HL-60 (cell line): ENCODE measurements at regions not wholly inside any gene's neighbourhood (a gene's known extent, or its start where the extent isn't known, plus 50 kb on each side); places are given as distances from the start of the nearest gene placed in this dataset.

Experiments
- DNase-seq, 2 experiments: peaks; one replicate each; pipeline ENCODE4 v3.0.0-alpha.2; 2010 to 2020; ENCODE audit warnings: low read depth in 1 of 2, low spot score in 1 of 2
- H3K27ac ChIP-seq: fragments of 250-450 bp; sonication (Bioruptor Pico); replicated peaks from 2 replicates; pipeline ENCODE4 v1.5.1; 2020; ENCODE audit warnings: mild to moderate bottlenecking, moderate library complexity
- H3K27me3 ChIP-seq: fragments of 250-450 bp; sonication (Bioruptor Pico); 2 replicates; pipeline ENCODE4 v1.5.1; 2021; ENCODE audit warnings: mild to moderate bottlenecking, moderate library complexity; ENCODE audit not compliant: insufficient read depth, poor library complexity, severe bottlenecking
- H3K4me3 ChIP-seq: replicated peaks from 2 replicates; pipeline ENCODE4 v1.5.1; 2011; ENCODE audit warnings: mild to moderate bottlenecking, control low read depth, low read length; ENCODE audit not compliant: insufficient read depth
- CTCF ChIP-seq: IDR thresholded peaks from one replicate; pipeline ENCODE4 v1.5.1; 2011; ENCODE audit warnings: low read length, control low read depth, inconsistent platforms; ENCODE audit not compliant: insufficient read depth
- GABPA ChIP-seq: IDR thresholded peaks from 2 replicates; pipeline ENCODE4 v1.6.1; 2012; ENCODE audit warnings: low read depth
- POLR2AphosphoS5 ChIP-seq: IDR thresholded peaks from 2 replicates; pipeline ENCODE4 v1.6.1; 2012; ENCODE audit warnings: low read depth
- REST ChIP-seq: IDR thresholded peaks from 2 replicates; pipeline ENCODE4 v1.6.1; 2012; ENCODE audit warnings: low read depth; ENCODE audit not compliant: insufficient replicate concordance
- SPI1 ChIP-seq: IDR thresholded peaks from 2 replicates; pipeline ENCODE4 v1.6.1; 2012; ENCODE audit warnings: low read depth, mild to moderate bottlenecking, borderline replicate concordance

- H3K27me3 ChIP-seq = no peaks in the 10 kb centered on the region
- TF ChIP-seq POLR2AphosphoS5 (no peak), GABPA (no peak), SPI1 (no peak), CTCF (no peak), REST (no peak)
- no peak for DNase-seq
These were observed 56.1 kb downstream of the RMI2 start for GRCh38 chr16:11401161-11402050.

GRCh38 chr16:11402051-11402744 is 56.9 kb downstream of the RMI2 start:
- H3K4me3 ChIP-seq = no peak overlapping the region
- TF ChIP-seq GABPA (no peak), REST (no peak), CTCF (no peak), SPI1 (no peak), POLR2AphosphoS5 (no peak)
- no peak for DNase-seq
- no peak overlapping the region for H3K27ac ChIP-seq
- no peaks in the 10 kb centered on the region for H3K27me3 ChIP-seq

More at GRCh38 chr16:11401161-11402050, 56.1 kb downstream of the RMI2 start:
- Histone ChIP-seq H3K4me3 (no peak overlapping the region), H3K27ac (no peak overlapping the region)

- no peak overlapping the region for H3K4me3 ChIP-seq
- no peaks in the 10 kb centered on the region for H3K27me3 ChIP-seq
- no peak overlapping the region for H3K27ac ChIP-seq
- DNase-seq = no peak
- no peak for TF ChIP-seq REST
- no peak for TF ChIP-seq SPI1
- TF ChIP-seq GABPA = no peak
- TF ChIP-seq POLR2AphosphoS5 = no peak
- TF ChIP-seq CTCF = no peak
These were observed 57.7 kb downstream of the RMI2 start for GRCh38 chr16:11402745-11403533.
